Fibroblast of mammary gland (primary cell): ENCODE measurements at regions not wholly inside any gene's neighbourhood (a gene's known extent, or its start where the extent isn't known, plus 50 kb on each side); places are given as distances from the start of the nearest gene placed in this dataset.

Source experiments
- DNase-seq: peaks from one replicate; pipeline ENCODE4 v3.0.0-alpha.2; 2010; ENCODE audit warnings: low read depth
- H3K4me3 ChIP-seq: 2 replicates; pipeline ENCODE4 v1.5.1; 2011; ENCODE audit warnings: low read depth, mild to moderate bottlenecking, low read length, moderate library complexity; ENCODE audit not compliant: control insufficient read depth
- CTCF ChIP-seq: conservative IDR thresholded peaks from 2 replicates; pipeline ENCODE4 v1.5.1; 2011; ENCODE audit warnings: low read depth, low read length, inconsistent platforms; ENCODE audit not compliant: control insufficient read depth, insufficient read depth

- H3K4me3 ChIP-seq: no peak overlapping the region
These were observed 136.6 kb upstream of the TBCA start for GRCh38 chr5:77912721-77913120.

DNA sequence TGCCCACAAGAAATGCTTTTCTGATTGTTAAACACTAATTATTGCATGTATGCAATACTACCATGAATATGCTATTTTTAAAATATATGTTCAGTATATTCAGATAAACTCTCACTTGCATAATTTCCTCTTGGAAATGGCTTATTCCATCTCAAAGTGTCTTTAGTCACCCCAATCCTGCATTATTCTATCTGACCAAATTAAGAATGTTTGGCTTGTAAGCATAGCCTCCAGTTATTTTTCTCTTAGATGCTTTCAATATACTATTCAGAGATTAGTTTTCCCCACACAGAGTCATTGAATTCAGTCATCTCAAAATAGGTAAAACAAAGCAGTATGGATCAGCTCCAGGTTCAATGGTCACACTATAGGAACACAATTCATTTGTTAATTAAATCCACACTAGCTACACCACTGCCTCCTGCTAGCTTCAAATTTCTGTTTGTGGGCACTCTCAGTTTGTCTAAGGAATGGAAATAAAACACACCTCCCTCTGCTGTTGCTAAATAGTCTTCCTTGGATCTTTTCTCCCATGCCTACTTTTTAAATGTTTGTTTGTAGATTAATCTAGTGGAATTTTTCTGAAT lies 134.6 kb upstream of the TBCA start:
- DNase-seq: no peak
- TF ChIP-seq CTCF: no peak
- no peak overlapping the region for H3K4me3 ChIP-seq

More at GRCh38 chr5:77912721-77913120, 136.6 kb upstream of the TBCA start:
- DNase-seq: no peak
- TF ChIP-seq CTCF: no peak

- no peak for TF ChIP-seq CTCF
- no peak for DNase-seq
- H3K4me3 ChIP-seq: no peak overlapping the region
These were observed 133.1 kb upstream of the TBCA start for GRCh38 chr5:77909237-77909636.

GRCh38 chr5:77908787-77909186 lies 132.6 kb upstream of the TBCA start:
- no peak for TF ChIP-seq CTCF
- no peak overlapping the region for H3K4me3 ChIP-seq
- no peak for DNase-seq

- DNase-seq: no peak
- no peak for TF ChIP-seq CTCF
- no peak overlapping the region for H3K4me3 ChIP-seq
These were observed 131.6 kb upstream of the TBCA start for GRCh38 chr5:77907786-77908185.

GRCh38 chr5:77906806-77907205 lies 130.7 kb upstream of the TBCA start:
- TF ChIP-seq CTCF: no peak
- peak; percentile 81 for DNase-seq
- H3K4me3 ChIP-seq: no peak overlapping the region

DNA sequence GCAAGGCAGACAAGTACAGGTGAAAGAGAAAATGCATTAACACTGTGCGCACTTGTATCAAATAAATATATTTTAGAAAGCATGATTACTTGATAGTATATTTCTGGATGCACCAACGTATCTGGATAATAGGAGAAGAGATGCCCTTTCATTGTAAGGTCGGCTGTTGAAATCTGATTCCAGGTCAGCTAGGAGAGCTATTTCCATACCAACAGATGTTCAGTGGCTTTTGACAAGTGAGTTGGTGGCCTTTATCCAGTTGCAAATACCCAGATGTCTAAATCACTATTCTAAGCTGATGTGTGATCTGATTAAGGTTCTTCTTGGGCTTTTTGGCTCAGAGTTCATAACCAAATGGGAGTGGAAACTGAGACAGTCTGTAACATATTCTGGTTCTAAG lies 128.2 kb upstream of the TBCA start:
- DNase-seq: no peak
- H3K4me3 ChIP-seq: no peak overlapping the region
- TF ChIP-seq CTCF: no peak
